Loucy (cell line): ENCODE measurements at regions not wholly inside any gene's neighbourhood (a gene's known extent, or its start where the extent isn't known, plus 50 kb on each side); places are given as distances from the start of the nearest gene placed in this dataset.

Experiments used
- H2AFZ ChIP-seq: fragments of 200-600 bp; sonication (generic); 2 replicates; pipeline ENCODE4 v1.6.0; 2016; ENCODE audit warnings: antibody characterized with exemption, mild to moderate bottlenecking, low read length, moderate library complexity
- H3F3A ChIP-seq: fragments of 200-600 bp; 2 replicates; pipeline ENCODE4 v1.6.0; 2016; ENCODE audit warnings: antibody characterized with exemption, low read depth, mild to moderate bottlenecking
- H3K27me3 ChIP-seq: fragments of 200-600 bp; sonication (generic); 2 replicates; pipeline ENCODE4 v1.6.1; 2014; ENCODE audit warnings: low read length, mild to moderate bottlenecking; ENCODE audit not compliant: insufficient read depth, poor library complexity, severe bottlenecking
- H3K36me3 ChIP-seq: fragments of 200-600 bp; sonication (generic); 2 replicates; pipeline ENCODE4 v1.6.1; 2016; ENCODE audit warnings: low read length; ENCODE audit not compliant: insufficient read depth
- H3K4me1 ChIP-seq: fragments of 200-600 bp; sonication (generic); 2 replicates; pipeline ENCODE4 v1.5.1; 2014; ENCODE audit warnings: low read length, mild to moderate bottlenecking; ENCODE audit not compliant: insufficient read depth, poor library complexity, severe bottlenecking
- H3K4me2 ChIP-seq: fragments of 200-600 bp; sonication (generic); 2 replicates; pipeline ENCODE4 v1.6.0; 2014; ENCODE audit warnings: antibody characterized with exemption, low read length, low read depth, mild to moderate bottlenecking; ENCODE audit not compliant: poor library complexity, severe bottlenecking
- H3K4me3 ChIP-seq: fragments of 200-600 bp; sonication (generic); 2 replicates; pipeline ENCODE4 v1.5.1; 2014; ENCODE audit warnings: low read length, mild to moderate bottlenecking, mixed read lengths; ENCODE audit not compliant: poor library complexity, severe bottlenecking
- H3K79me2 ChIP-seq: fragments of 200-600 bp; sonication (generic); 2 replicates; pipeline ENCODE4 v1.6.1; 2014; ENCODE audit warnings: low read length; ENCODE audit not compliant: insufficient read depth
- H3K9ac ChIP-seq: fragments of 200-600 bp; sonication (generic); 2 replicates; pipeline ENCODE4 v1.6.0; 2014; ENCODE audit warnings: mild to moderate bottlenecking, low read depth, low read length, moderate library complexity; ENCODE audit not compliant: poor library complexity, severe bottlenecking
- H3K9me2 ChIP-seq: fragments of 200-600 bp; sonication (generic); replicated peaks from 2 replicates; pipeline ENCODE4 v1.6.1; 2016; ENCODE audit warnings: low read depth, low read length, mixed read lengths
- H3K9me3 ChIP-seq: fragments of 200-600 bp; sonication (generic); 2 replicates; pipeline ENCODE4 v1.6.1; 2014; ENCODE audit warnings: mild to moderate bottlenecking, antibody characterized with exemption, low read length, low read depth; ENCODE audit not compliant: insufficient read depth
- H4K20me1 ChIP-seq: fragments of 200-600 bp; sonication (generic); 2 replicates; pipeline ENCODE4 v1.6.0; 2014; ENCODE audit warnings: antibody characterized with exemption, low read length, mild to moderate bottlenecking; ENCODE audit not compliant: insufficient read depth, poor library complexity, severe bottlenecking
- CTCF ChIP-seq: fragments of 200-600 bp; sonication (generic); conservative IDR thresholded peaks from 2 replicates; pipeline ENCODE4 v1.5.1; 2014; ENCODE audit warnings: mild to moderate bottlenecking, antibody characterized with exemption, low read length
- EZH2phosphoT487 ChIP-seq: fragments of 200-600 bp; IDR thresholded peaks from 2 replicates; pipeline ENCODE4 v1.6.1; 2018; ENCODE audit warnings: antibody characterized with exemption, mild to moderate bottlenecking, moderate library complexity, borderline replicate concordance

- Histone ChIP-seq H4K20me1 (no peaks in the 10 kb centered on the region), H3K9me2 (no peaks in the 10 kb centered on the region), H3K79me2 (no peaks in the 10 kb centered on the region), H3K4me3 (no peak overlapping the region), H3K9me3 (no peaks in the 10 kb centered on the region; the same call in 1 of the 2 replicates), H3F3A (no peaks in the 10 kb centered on the region), H3K9ac (no peak overlapping the region), H3K4me1 (no peaks in the 10 kb centered on the region), H2AFZ (no peak overlapping the region), H3K36me3 (no peaks in the 10 kb centered on the region), H3K4me2 (no peak overlapping the region), H3K27me3 (no peaks in the 10 kb centered on the region)
- no peak for TF ChIP-seq EZH2phosphoT487
- no peak for TF ChIP-seq CTCF
Observed at GRCh38 chr1:4598561-4598960, 55.8 kb upstream of the AJAP1 start.

GRCh38 chr1:4599521-4599920 is 54.9 kb upstream of the AJAP1 start:
- Histone ChIP-seq H3K79me2 (no peaks in the 10 kb centered on the region), H3K36me3 (no peaks in the 10 kb centered on the region), H3K27me3 (no peaks in the 10 kb centered on the region), H3K4me3 (no peak overlapping the region), H3K9me2 (no peaks in the 10 kb centered on the region), H3K4me1 (no peaks in the 10 kb centered on the region), H3K9ac (no peak overlapping the region), H3F3A (no peaks in the 10 kb centered on the region), H2AFZ (no peak overlapping the region), H3K9me3 (no peaks in the 10 kb centered on the region; the same call in 1 of the 2 replicates), H3K4me2 (no peak overlapping the region), H4K20me1 (no peaks in the 10 kb centered on the region)
- TF ChIP-seq CTCF: no peak
- TF ChIP-seq EZH2phosphoT487: no peak

- H3K4me3 ChIP-seq: no peak overlapping the region
- H3K9me2 ChIP-seq: no peaks in the 10 kb centered on the region
- no peak for TF ChIP-seq EZH2phosphoT487
- TF ChIP-seq CTCF: no peak
- no peaks in the 10 kb centered on the region for H3K79me2 ChIP-seq
- H3K4me2 ChIP-seq: no peak overlapping the region
- no peaks in the 10 kb centered on the region for H4K20me1 ChIP-seq
- no peaks in the 10 kb centered on the region for H3F3A ChIP-seq
- H2AFZ ChIP-seq: no peak overlapping the region
- no peaks in the 10 kb centered on the region; the same call in 1 of the 2 replicates for H3K9me3 ChIP-seq
- H3K9ac ChIP-seq: no peak overlapping the region
- no peaks in the 10 kb centered on the region for H3K27me3 ChIP-seq
- no peaks in the 10 kb centered on the region for H3K36me3 ChIP-seq
- no peaks in the 10 kb centered on the region for H3K4me1 ChIP-seq
Observed at GRCh38 chr1:4599951-4600481, 54.4 kb upstream of the AJAP1 start.
